ENCODE measurements at regions not wholly inside any gene's neighbourhood (a gene's known extent, or its start where the extent isn't known, plus 50 kb on each side); places are given as distances from the start of the nearest gene placed in this dataset.

GRCh38 chr7:152520861-152521302 is 85.1 kb upstream of the KMT2C start:
- Histone ChIP-seq H3K23ac (ENCODE audit: low read depth, low read length) (no peak overlapping the region), H2BK120ac (ENCODE audit: low read depth, low read length) (no peak overlapping the region)
- ATAC-seq (ENCODE audit: low read depth), result no peak

More at GRCh38 chr7:152520861-152521302, 85.1 kb upstream of the KMT2C start:
- no TSS peak for BruUV-seq (replicated peaks)
- Histone ChIP-seq H3K27me3 (ENCODE audit: control insufficient read depth, insufficient read depth, low read length) (no peaks in the 10 kb centered on the region), H3K9me1 (ENCODE audit: insufficient read depth, low read length) (no peaks in the 10 kb centered on the region), H4K5ac (ENCODE audit: low read depth, low read length) (no peak overlapping the region), H3K27ac (ENCODE audit: insufficient read depth, low read length) (no peak overlapping the region), H3K56ac (ENCODE audit: extremely low read depth, insufficient read depth, low read length) (no peak overlapping the region), H2AK9ac (replicated peaks; ENCODE audit: low read depth, low read length, poor library complexity) (no peak overlapping the region), H4K8ac (ENCODE audit: low read depth in 2 of 2, low read length in 2 of 2) (no peak overlapping the region), H3K18ac (ENCODE audit: low read depth, low read length) (no peak overlapping the region), H3K79me1 (ENCODE audit: low read depth in 1 of 2, low read length in 2 of 2) (no peaks in the 10 kb centered on the region), H3K4me1 (ENCODE audit: control insufficient read depth, insufficient read depth, low read length) (no peaks in the 10 kb centered on the region), H3K4me2 (ENCODE audit: low read depth, low read length) (no peak overlapping the region), H2BK15ac (ENCODE audit: low read depth, low read length) (no peak overlapping the region), H2BK5ac (ENCODE audit: low read depth, low read length, poor library complexity, severe bottlenecking) (no peak overlapping the region), H3K4me3 (ENCODE audit: insufficient read depth, low read depth, low read length) (no peak overlapping the region), H3K4ac (ENCODE audit: low read depth, low read length) (no peak overlapping the region), H4K20me1 (ENCODE audit: insufficient read depth, low read length) (no peaks in the 10 kb centered on the region), H4K91ac (ENCODE audit: insufficient read depth, low read depth, low read length) (no peak overlapping the region), H3K9me3 (ENCODE audit: control insufficient read depth, insufficient read depth, low read length) (peaks cover 3% of the 10 kb centered on the region), H2AK5ac (ENCODE audit: low read depth, low read length) (no peak overlapping the region), H2BK20ac (ENCODE audit: low read depth, low read length) (no peak overlapping the region), H2AFZ (replicated peaks; ENCODE audit: low read length, poor library complexity) (no peak overlapping the region), H3K9ac (ENCODE audit: low read depth, low read length) (no peak overlapping the region), H3K36me3 (ENCODE audit: control insufficient read depth, insufficient read depth, low read length) (no peaks in the 10 kb centered on the region), H3K14ac (replicated peaks; ENCODE audit: low read depth, low read length) (no peak overlapping the region)
- DNase-seq, result no peak
- intact Hi-C loops (cut with micrococcal nuclease) (no loop called here), dilution Hi-C loops (cut with HindIII; ENCODE audit: low sequenced_read_pairs, unreplicated experiment) (no loop called here), in situ Hi-C loops (cut with MboI; ENCODE audit: low sequenced_read_pairs) (no loop called here)
- ChIA-PET POLR2A (ENCODE audit: unreplicated experiment) (no interaction called here), CTCF (no interaction called here)
- WGBS, 2 experiments (ENCODE audit: extremely low coverage in 2 of 2, insufficient read length in 1 of 2), result 17% methylated on average over 1 of the region's 5 CpGs; no CpG with 5 or more reads in 1 of the 2 experiments
- TF ChIP-seq FOS (IDR thresholded peaks at IDR 0.05; ENCODE audit: low read depth, low read length) (no peak), BHLHE40 (IDR thresholded peaks at IDR 0.05; ENCODE audit: low read depth, low read length) (no peak), POLR2A (IDR thresholded peaks at IDR 0.05; ENCODE audit: low read depth, low read length) (no peak)
- TF ChIP-seq, protein P1, sequence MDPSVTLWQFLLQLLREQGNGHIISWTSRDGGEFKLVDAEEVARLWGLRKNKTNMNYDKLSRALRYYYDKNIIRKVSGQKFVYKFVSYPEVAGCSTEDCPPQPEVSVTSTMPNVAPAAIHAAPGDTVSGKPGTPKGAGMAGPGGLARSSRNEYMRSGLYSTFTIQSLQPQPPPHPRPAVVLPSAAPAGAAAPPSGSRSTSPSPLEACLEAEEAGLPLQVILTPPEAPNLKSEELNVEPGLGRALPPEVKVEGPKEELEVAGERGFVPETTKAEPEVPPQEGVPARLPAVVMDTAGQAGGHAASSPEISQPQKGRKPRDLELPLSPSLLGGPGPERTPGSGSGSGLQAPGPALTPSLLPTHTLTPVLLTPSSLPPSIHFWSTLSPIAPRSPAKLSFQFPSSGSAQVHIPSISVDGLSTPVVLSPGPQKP (IDR thresholded peaks at IDR 0.05; ENCODE audit: borderline replicate concordance, low read depth, low read length), result no peak
